OCI-LY1 (cell line): ENCODE measurements at regions not wholly inside any gene's neighbourhood (a gene's known extent, or its start where the extent isn't known, plus 50 kb on each side); places are given as distances from the start of the nearest gene placed in this dataset.

Experiments
- H2AFZ ChIP-seq: fragments of 200-600 bp; sonication (generic), shearing (Covaris generic); 2 replicates; pipeline ENCODE4 v1.6.0; 2014; ENCODE audit warnings: antibody characterized with exemption, mild to moderate bottlenecking, low read length
- H3F3A ChIP-seq: fragments of 200-600 bp; sonication (generic), shearing (Covaris generic); 2 replicates; pipeline ENCODE4 v1.6.0; 2014; ENCODE audit warnings: mild to moderate bottlenecking, antibody characterized with exemption, low read length, moderate library complexity; ENCODE audit not compliant: insufficient read depth
- H3K27ac ChIP-seq: fragments of 200-600 bp; sonication (generic); 2 replicates; pipeline ENCODE4 v1.5.1; 2014; ENCODE audit warnings: low read length, mixed run types, mild to moderate bottlenecking, low read depth; ENCODE audit not compliant: poor library complexity, severe bottlenecking
- H3K27me3 ChIP-seq: fragments of 200-600 bp; sonication (generic); 2 replicates; pipeline ENCODE4 v1.6.0; 2014; ENCODE audit warnings: antibody characterized with exemption, mild to moderate bottlenecking, low read length, moderate library complexity; ENCODE audit not compliant: insufficient read depth
- H3K36me3 ChIP-seq: fragments of 200-600 bp; sonication (generic); 2 replicates; pipeline ENCODE4 v1.6.1; 2014; ENCODE audit warnings: mild to moderate bottlenecking, antibody characterized with exemption, low read length, moderate library complexity, mixed read lengths; ENCODE audit not compliant: insufficient read depth
- H3K4me1 ChIP-seq: fragments of 200-600 bp; sonication (generic); 2 replicates; pipeline ENCODE4 v1.5.1; 2014; ENCODE audit warnings: mild to moderate bottlenecking, low read length, moderate library complexity; ENCODE audit not compliant: insufficient read depth, severe bottlenecking
- H3K4me2 ChIP-seq: fragments of 200-600 bp; sonication (generic), shearing (Covaris generic); 2 replicates; pipeline ENCODE4 v1.6.1; 2014; ENCODE audit warnings: low read length
- H3K4me3 ChIP-seq: fragments of 200-600 bp; sonication (generic); 2 replicates; pipeline ENCODE4 v1.5.1; 2014; ENCODE audit warnings: low read length, low read depth, mild to moderate bottlenecking, mixed read lengths; ENCODE audit not compliant: poor library complexity, severe bottlenecking
- H3K79me2 ChIP-seq: fragments of 200-600 bp; shearing (Covaris generic); 2 replicates; pipeline ENCODE4 v1.6.1; 2016; ENCODE audit warnings: mixed run types, low read length, mixed read lengths; ENCODE audit not compliant: insufficient read depth
- H3K9ac ChIP-seq: fragments of 200-600 bp; sonication (generic), shearing (Covaris generic); 2 replicates; pipeline ENCODE4 v1.6.1; 2014; ENCODE audit warnings: mild to moderate bottlenecking, low read length, mixed read lengths
- H3K9me2 ChIP-seq: fragments of 200-600 bp; sonication (generic), shearing (Covaris generic); 2 replicates; pipeline ENCODE4 v1.6.1; 2014; ENCODE audit warnings: low read depth, mild to moderate bottlenecking, low read length, mixed read lengths
- H3K9me3 ChIP-seq: fragments of 200-600 bp; shearing (Covaris generic); 2 replicates; pipeline ENCODE4 v1.6.1; 2014; ENCODE audit warnings: low read length, mixed read lengths
- H4K20me1 ChIP-seq: fragments of 200-600 bp; sonication (generic), shearing (Covaris generic); 2 replicates; pipeline ENCODE4 v1.6.0; 2016; ENCODE audit warnings: mild to moderate bottlenecking, low read length; ENCODE audit not compliant: insufficient read depth
- EZH2 ChIP-seq: fragments of 200-600 bp; sonication (generic), shearing (Covaris generic); IDR thresholded peaks from 2 replicates; pipeline ENCODE4 v1.8.0; 2017; ENCODE audit warnings: borderline replicate concordance, mixed run types, mild to moderate bottlenecking, antibody characterized with exemption, low read length, moderate library complexity, mixed read lengths
- TF ChIP-seq, protein P1 (sequence below): fragments of 200-600 bp; sonication (generic), shearing (Covaris generic); IDR thresholded peaks from 2 replicates; pipeline ENCODE4 v1.5.1; 2017; ENCODE audit warnings: mild to moderate bottlenecking, antibody characterized with exemption, low read length, moderate library complexity, mixed read lengths

DNA sequence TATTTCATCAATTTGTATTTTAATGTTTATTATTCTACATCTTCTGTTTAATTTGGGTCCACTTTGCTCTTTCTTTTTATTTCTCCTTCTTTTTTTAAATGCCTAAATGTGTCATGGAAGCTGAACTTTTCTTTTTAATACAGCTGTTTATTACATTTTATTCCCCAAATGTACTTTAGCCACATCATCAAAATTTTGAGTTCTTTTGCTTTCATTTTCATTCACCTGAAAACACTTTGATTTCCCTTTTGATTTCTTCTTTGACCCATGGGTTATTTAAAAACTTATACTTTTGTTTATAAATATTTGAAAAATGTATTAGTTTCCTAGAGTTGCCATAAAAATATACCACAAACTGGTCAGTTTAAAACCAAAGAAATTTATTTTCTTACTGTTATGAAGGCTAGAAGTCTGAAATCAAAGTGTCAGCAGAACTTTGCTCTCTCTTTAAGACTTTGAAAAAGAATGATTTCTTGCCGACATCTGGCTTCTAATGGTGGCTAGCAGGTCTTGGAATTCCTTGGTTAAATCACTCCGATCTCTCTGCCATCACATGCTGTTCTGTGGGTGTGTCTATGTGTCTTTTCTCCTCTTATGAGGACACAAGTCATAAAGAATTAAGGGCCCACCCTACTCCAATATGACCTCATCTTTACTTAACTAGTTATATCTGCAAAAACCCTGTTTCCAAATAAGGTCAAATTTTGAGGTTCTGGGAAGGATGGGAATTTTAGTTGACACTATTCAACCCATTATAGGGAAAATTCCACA lies 225.5 kb downstream of the ANKRD7 start:
- no peaks in the 10 kb centered on the region for H3K27me3 ChIP-seq
- no peaks in the 10 kb centered on the region for H3K79me2 ChIP-seq
- no peaks in the 10 kb centered on the region for H3K4me1 ChIP-seq
- H3K9ac ChIP-seq, result no peak overlapping the region
- TF ChIP-seq EZH2, result no peak
- TF ChIP-seq, protein P1, sequence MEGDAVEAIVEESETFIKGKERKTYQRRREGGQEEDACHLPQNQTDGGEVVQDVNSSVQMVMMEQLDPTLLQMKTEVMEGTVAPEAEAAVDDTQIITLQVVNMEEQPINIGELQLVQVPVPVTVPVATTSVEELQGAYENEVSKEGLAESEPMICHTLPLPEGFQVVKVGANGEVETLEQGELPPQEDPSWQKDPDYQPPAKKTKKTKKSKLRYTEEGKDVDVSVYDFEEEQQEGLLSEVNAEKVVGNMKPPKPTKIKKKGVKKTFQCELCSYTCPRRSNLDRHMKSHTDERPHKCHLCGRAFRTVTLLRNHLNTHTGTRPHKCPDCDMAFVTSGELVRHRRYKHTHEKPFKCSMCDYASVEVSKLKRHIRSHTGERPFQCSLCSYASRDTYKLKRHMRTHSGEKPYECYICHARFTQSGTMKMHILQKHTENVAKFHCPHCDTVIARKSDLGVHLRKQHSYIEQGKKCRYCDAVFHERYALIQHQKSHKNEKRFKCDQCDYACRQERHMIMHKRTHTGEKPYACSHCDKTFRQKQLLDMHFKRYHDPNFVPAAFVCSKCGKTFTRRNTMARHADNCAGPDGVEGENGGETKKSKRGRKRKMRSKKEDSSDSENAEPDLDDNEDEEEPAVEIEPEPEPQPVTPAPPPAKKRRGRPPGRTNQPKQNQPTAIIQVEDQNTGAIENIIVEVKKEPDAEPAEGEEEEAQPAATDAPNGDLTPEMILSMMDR, result no peak
- H3K36me3 ChIP-seq, result no peaks in the 10 kb centered on the region
- H3K4me3 ChIP-seq, result no peak overlapping the region
- H3K9me2 ChIP-seq, result no peaks in the 10 kb centered on the region
- H3K9me3 ChIP-seq, result no peaks in the 10 kb centered on the region
- no peaks in the 10 kb centered on the region for H3F3A ChIP-seq
- H2AFZ ChIP-seq, result no peak overlapping the region
- no peak overlapping the region for H3K27ac ChIP-seq
- H4K20me1 ChIP-seq, result no peaks in the 10 kb centered on the region
- no peak overlapping the region for H3K4me2 ChIP-seq

- TF ChIP-seq, protein P1, result no peak
- TF ChIP-seq EZH2, result no peak
- Histone ChIP-seq H3K79me2 (no peaks in the 10 kb centered on the region), H4K20me1 (no peaks in the 10 kb centered on the region), H3K4me1 (no peaks in the 10 kb centered on the region), H3K4me2 (no peak overlapping the region), H3K27me3 (no peaks in the 10 kb centered on the region), H3F3A (no peaks in the 10 kb centered on the region), H3K9me2 (no peaks in the 10 kb centered on the region), H3K36me3 (no peaks in the 10 kb centered on the region), H3K27ac (no peak overlapping the region), H2AFZ (no peak overlapping the region), H3K9ac (no peak overlapping the region), H3K9me3 (no peaks in the 10 kb centered on the region), H3K4me3 (no peak overlapping the region)
Measured at GRCh38 chr7:118452128-118452527, 227.6 kb downstream of the ANKRD7 start.

GRCh38 chr7:118467381-118467780 lies 242.9 kb downstream of the ANKRD7 start:
- Histone ChIP-seq H3K36me3 (no peaks in the 10 kb centered on the region), H3K9me3 (no peaks in the 10 kb centered on the region), H3K4me1 (no peaks in the 10 kb centered on the region), H3K27ac (no peak overlapping the region), H3K9me2 (no peaks in the 10 kb centered on the region), H3K4me2 (no peak overlapping the region), H2AFZ (no peak overlapping the region), H3K79me2 (no peaks in the 10 kb centered on the region), H4K20me1 (no peaks in the 10 kb centered on the region), H3K27me3 (no peaks in the 10 kb centered on the region), H3K4me3 (no peak overlapping the region), H3K9ac (no peak overlapping the region), H3F3A (no peaks in the 10 kb centered on the region)
- no peak for TF ChIP-seq EZH2
- TF ChIP-seq, protein P1, result no peak
